T1000 (cell line): ENCODE measurements at regions not wholly inside any gene's neighbourhood (a gene's known extent, or its start where the extent isn't known, plus 50 kb on each side); places are given as distances from the start of the nearest gene placed in this dataset.

Experiments
- DNase-seq: peaks from one replicate; lab custom pipeline; 2025; ENCODE audit warnings: mixed read lengths; lab: John Stamatoyannopoulos, UW

- DNase-seq = no peak
These were observed 72.2 kb upstream of the ZFP64 start for GRCh38 chr20:52263757-52264156.

DNA sequence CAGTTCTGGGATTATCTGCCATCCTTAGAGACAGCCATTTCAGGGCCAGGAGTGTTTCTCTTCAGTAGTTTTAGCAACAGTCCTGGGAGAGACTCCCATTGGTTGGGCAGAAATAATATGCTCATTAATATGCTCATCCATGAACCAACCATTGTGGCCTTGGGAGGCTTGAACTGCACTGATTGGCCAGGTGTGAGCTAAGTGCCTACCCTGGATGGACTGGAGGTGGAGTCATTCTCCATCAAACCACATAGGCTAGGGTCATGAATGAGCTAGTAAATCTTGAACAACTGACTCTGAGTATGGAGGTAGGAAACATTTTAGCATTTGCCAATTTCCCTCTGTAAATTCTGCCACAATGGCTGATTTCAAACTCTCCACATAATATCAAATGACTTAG, 70.2 kb upstream of the ZFP64 start:
- no peak for DNase-seq

- DNase-seq = no peak
These were observed 67.7 kb upstream of the ZFP64 start for GRCh38 chr20:52259295-52259694.

DNA sequence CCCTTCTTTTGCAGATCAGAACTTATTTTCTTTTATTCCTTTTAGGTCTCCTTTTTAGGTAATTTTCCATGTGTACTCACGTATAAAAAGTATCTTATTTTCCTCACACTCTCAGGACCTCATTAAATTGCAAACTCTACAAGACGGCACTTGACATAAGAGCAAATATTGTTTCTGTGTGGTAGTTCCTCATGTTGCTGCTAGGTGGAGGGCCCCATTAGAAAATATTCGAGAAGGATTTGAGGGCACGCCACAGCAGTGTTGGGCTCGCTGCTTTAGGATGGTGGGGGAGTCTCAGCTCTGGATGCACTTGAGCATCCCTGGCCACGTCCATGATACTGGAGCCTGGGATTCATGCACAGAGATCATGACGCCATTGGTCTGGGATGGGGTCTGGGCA, 64.9 kb upstream of the ZFP64 start:
- no peak for DNase-seq

- no peak for DNase-seq
These were observed 61.1 kb upstream of the ZFP64 start for GRCh38 chr20:52252664-52253063.

- no peak for DNase-seq
These were observed 60.2 kb upstream of the ZFP64 start for GRCh38 chr20:52251827-52252226.

- DNase-seq = no peak
These were observed 59.6 kb upstream of the ZFP64 start for GRCh38 chr20:52251136-52251700.

- no peak for DNase-seq
These were observed 56.0 kb upstream of the ZFP64 start for GRCh38 chr20:52247548-52247947.

- DNase-seq = no peak
These were observed 54.8 kb upstream of the ZFP64 start for GRCh38 chr20:52246366-52246765.

DNA sequence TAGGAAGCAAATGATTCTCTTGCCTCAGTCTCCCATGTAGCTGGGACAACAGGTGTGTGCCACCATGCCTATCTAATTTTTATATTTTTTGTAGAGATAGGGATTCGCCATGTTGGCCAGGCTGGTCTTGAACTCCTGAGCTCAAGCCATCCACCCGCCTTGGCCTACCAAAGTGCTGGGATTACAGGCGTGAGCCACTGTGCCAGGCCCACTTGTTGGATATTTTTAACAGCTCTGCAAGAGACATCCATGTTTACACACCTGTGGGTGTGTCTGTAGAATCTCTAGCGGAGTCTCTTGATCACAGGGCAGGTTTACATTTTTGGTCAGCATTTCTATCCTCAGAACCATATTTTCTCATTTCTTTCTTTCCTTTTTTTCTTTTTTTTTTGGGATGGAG, 53.1 kb upstream of the ZFP64 start:
- DNase-seq = no peak

DNA sequence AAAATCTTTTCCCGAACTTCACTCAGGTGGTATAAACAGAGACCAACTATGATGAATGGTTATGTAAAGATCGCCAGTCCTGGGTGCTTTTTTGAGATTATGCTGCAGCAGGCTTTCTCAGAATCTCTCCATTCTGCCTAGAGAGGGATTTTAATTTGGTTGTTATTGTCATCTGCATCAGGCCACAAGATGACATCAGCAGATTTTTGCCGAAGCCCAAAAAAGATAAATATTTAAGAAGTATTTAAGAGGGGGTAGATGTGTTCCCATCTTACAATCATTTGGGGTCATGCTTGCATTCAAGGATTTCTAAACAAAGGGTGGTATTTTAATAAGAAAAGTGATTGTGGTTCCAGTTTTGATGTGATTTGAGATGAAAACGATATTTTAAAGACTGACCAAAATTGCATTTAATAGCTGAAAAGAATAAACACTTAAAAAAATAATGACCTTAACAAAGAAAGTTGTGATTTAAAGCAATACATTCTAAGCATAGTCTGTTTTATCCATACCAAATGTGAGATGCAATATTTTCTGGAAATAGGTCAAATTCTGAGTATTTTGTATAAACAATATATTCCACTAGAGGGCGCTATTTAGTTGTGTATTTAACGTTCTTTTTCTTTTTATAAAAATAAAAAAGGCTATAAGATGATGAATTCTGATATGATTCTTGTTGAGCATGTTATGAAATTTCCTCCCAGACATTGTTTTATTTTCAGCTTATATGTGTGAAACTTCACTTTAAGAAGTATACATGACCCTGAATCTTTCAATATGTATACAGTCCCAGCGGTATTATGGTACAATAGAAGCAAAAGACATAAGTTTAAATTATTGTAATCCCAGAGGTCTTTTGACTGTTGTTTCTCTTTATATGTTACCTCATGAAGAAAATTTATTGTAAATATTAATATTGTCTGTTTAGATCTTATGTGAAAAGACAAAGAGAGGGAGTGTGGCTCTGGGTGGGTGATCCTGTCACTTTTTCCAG, 51.0 kb upstream of the ZFP64 start:
- no peak for DNase-seq
